HEK293T (cell line): ENCODE measurements at regions not wholly inside any gene's neighbourhood (a gene's known extent, or its start where the extent isn't known, plus 50 kb on each side); places are given as distances from the start of the nearest gene placed in this dataset.

Source experiments
- ARNT ChIP-seq: fragments of 450-650 bp; IDR thresholded peaks from 2 replicates; pipeline ENCODE4 v1.6.1; 2017; ENCODE audit warnings: mild to moderate bottlenecking
- ELF4 ChIP-seq: fragments of 450-650 bp; IDR thresholded peaks from 2 replicates; pipeline ENCODE4 v1.6.1; 2017; ENCODE audit warnings: antibody characterized with exemption
- FOXA1 ChIP-seq: fragments of 450-650 bp; IDR thresholded peaks from 2 replicates; pipeline ENCODE4 v1.6.1; 2016; ENCODE audit warnings: mild to moderate bottlenecking
- L3MBTL2 ChIP-seq: fragments of 450-650 bp; conservative IDR thresholded peaks from 2 replicates; pipeline ENCODE4 v1.6.1; 2016; ENCODE audit warnings: mild to moderate bottlenecking
- NFRKB ChIP-seq: fragments of 450-650 bp; IDR thresholded peaks from 2 replicates; pipeline ENCODE4 v1.6.1; 2016; ENCODE audit warnings: mild to moderate bottlenecking, moderate library complexity
- SP1 ChIP-seq: fragments of 450-650 bp; IDR thresholded peaks from 2 replicates; pipeline ENCODE4 v1.6.1; 2017
- ZNF384 ChIP-seq: fragments of 450-650 bp; IDR thresholded peaks from 2 replicates; pipeline ENCODE4 v1.6.1; 2016

GRCh38 chr10:43946445-43946844 lies 297.8 kb upstream of the ZNF32 start:
- no peak for TF ChIP-seq ELF4
- no peak for TF ChIP-seq ZNF384
- no peak for TF ChIP-seq NFRKB
- TF ChIP-seq FOXA1, result no peak
- TF ChIP-seq ARNT, result no peak
- TF ChIP-seq SP1, result no peak
- TF ChIP-seq L3MBTL2, result no peak
